Tibial nerve (tissue), 4 donors: ENCODE measurements at regions not wholly inside any gene's neighbourhood (a gene's known extent, or its start where the extent isn't known, plus 50 kb on each side); places are given as distances from the start of the nearest gene placed in this dataset.

Experiments used
- DNase-seq, 2 donors: peaks; one replicate each; pipeline ENCODE4 v3.0.0-alpha.2; 2019; ENCODE audit warnings: low spot score in 2 of 2
- H3K27ac ChIP-seq, 4 donors: fragments of 200-600 bp; sonication (generic) in 3 of 4; one replicate each; pipeline ENCODE4 v1.5.1; 2017 to 2019; ENCODE audit warnings: mild to moderate bottlenecking in 1 of 4
- H3K27me3 ChIP-seq, 2 donors: fragments of 200-600 bp; sonication (generic) in 1 of 2; one replicate each; pipeline versions ENCODE4 v1.5.1 to v1.6.0; 2017 to 2019
- H3K36me3 ChIP-seq, 3 donors: fragments of 200-600 bp; sonication (generic); one replicate each; pipeline ENCODE4 v1.5.1; 2018 to 2019
- H3K4me1 ChIP-seq, 4 donors: fragments of 200-600 bp; sonication (generic) in 3 of 4; one replicate each; pipeline ENCODE4 v1.5.1; 2017 to 2019
- H3K4me3 ChIP-seq, 4 donors: fragments of 200-600 bp; sonication (generic) in 3 of 4; one replicate each; pipeline ENCODE4 v1.5.1; 2017 to 2019; ENCODE audit warnings: mild to moderate bottlenecking in 1 of 4, moderate library complexity in 1 of 4
- H3K9me3 ChIP-seq, 4 donors: fragments of 200-600 bp; sonication (generic) in 3 of 4; one replicate each; pipeline ENCODE4 v1.5.1; 2017 to 2019
- EP300 ChIP-seq, 2 donors: sonication (generic); formaldehyde crosslinking; IDR thresholded peaks; one replicate each; pipeline ENCODE4 v1.6.1; 2017; ENCODE audit warnings: antibody characterized with exemption in 2 of 2, mild to moderate bottlenecking in 1 of 2
- POLR2A ChIP-seq, 2 donors: fragments of 450-650 bp; IDR thresholded peaks; one replicate each; pipeline ENCODE4 v1.6.1; 2017; ENCODE audit warnings: antibody characterized with exemption in 2 of 2, mild to moderate bottlenecking in 2 of 2, moderate library complexity in 2 of 2
- WGBS, 2 donors: methylation state at CpG; one replicate each; pipeline ENCODE4 v1.1.5; 2018; 5-methylcytosine and 5-hydroxymethylcytosine counted together
- TF ChIP-seq, protein P1 (sequence below), 5 experiments: fragments of 200-600 bp in 3 of 5; fragments of 450-650 bp in 2 of 5; sonication (generic) in 3 of 5; IDR thresholded peaks; one replicate each; pipeline ENCODE4 v1.5.1; 2016 to 2019; ENCODE audit warnings: antibody characterized with exemption in 5 of 5, mild to moderate bottlenecking in 3 of 5, moderate library complexity in 2 of 5

DNA sequence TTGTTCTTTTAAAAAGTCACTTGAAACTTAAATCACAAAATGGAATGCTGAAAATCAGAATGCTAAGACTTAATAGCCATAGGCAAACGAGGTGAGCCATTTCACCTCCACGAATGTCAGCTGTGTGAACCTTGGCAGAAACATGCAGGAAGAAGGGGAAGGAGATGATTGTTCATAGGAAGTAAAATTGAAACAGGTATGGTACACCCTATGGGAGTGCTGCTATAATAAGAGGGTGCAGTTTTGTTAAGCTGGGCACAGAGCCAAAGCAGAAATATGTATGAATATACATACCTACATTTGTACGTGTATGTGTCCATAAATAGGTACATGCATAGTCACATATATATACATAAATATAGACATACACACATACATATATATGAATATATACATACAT, 51.0 kb upstream of the SPINK5 start:
- TF ChIP-seq, protein P1, sequence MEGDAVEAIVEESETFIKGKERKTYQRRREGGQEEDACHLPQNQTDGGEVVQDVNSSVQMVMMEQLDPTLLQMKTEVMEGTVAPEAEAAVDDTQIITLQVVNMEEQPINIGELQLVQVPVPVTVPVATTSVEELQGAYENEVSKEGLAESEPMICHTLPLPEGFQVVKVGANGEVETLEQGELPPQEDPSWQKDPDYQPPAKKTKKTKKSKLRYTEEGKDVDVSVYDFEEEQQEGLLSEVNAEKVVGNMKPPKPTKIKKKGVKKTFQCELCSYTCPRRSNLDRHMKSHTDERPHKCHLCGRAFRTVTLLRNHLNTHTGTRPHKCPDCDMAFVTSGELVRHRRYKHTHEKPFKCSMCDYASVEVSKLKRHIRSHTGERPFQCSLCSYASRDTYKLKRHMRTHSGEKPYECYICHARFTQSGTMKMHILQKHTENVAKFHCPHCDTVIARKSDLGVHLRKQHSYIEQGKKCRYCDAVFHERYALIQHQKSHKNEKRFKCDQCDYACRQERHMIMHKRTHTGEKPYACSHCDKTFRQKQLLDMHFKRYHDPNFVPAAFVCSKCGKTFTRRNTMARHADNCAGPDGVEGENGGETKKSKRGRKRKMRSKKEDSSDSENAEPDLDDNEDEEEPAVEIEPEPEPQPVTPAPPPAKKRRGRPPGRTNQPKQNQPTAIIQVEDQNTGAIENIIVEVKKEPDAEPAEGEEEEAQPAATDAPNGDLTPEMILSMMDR (IDR thresholded peaks at IDR 0.05), result no peak
- TF ChIP-seq EP300 (IDR thresholded peaks at IDR 0.05) (no peak), POLR2A (IDR thresholded peaks at IDR 0.05) (no peak)
- DNase-seq, result no peak
- no peak overlapping the region for H3K27ac ChIP-seq
- H3K9me3 ChIP-seq, result no peaks in the 10 kb centered on the region
- no peak overlapping the region for H3K4me3 ChIP-seq
- no peaks in the 10 kb centered on the region for H3K36me3 ChIP-seq
- no peaks in the 10 kb centered on the region for H3K27me3 ChIP-seq
- 58 to 59% methylated on average over 3 of the region's 3 CpGs for WGBS, 2 donors
- no peaks in the 10 kb centered on the region for H3K4me1 ChIP-seq

DNA sequence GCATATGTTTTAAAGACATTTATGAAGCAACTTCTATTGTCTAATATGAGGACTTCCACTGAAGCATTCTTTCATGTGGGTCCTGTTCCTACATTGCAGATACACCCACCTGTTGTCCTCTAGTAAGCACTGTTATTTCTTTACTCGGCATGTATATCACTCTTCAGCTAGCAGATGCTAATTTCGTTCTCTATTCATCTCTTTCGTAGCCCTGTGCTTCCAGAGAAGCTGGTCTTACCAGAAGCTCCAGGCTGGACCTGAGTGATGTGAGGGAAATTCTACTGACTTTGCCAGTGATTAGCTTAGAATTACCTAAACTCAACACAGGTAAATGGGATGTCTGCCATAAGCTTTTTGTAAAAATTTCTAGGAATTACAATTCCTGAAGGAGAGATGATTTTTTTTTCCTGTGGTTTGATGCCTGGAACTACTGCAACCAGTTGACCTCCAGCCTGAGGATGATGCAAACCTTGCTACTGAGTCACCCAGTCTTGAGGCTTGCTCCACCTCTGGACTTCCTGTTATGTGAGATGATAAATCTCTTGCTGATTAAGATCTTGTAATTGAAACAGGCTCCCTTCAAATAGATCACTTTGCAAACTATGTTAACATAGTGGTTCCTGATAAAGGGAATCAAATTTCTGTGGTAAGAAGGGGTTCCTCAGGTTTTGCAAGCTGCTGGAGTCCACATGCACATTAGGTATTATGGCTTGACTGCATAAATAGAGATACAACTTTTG, 52.2 kb upstream of the SPINK5 start:
- DNase-seq, result no peak
- no peaks in the 10 kb centered on the region for H3K36me3 ChIP-seq
- TF ChIP-seq POLR2A (IDR thresholded peaks at IDR 0.05) (no peak), EP300 (IDR thresholded peaks at IDR 0.05) (no peak)
- TF ChIP-seq, protein P1 (IDR thresholded peaks at IDR 0.05), result no peak
- no peaks in the 10 kb centered on the region for H3K4me1 ChIP-seq
- WGBS, 2 donors, result 88 to 90% methylated on average over 3 of the region's 3 CpGs
- H3K4me3 ChIP-seq, result no peak overlapping the region
- no peaks in the 10 kb centered on the region for H3K27me3 ChIP-seq
- H3K9me3 ChIP-seq, result no peaks in the 10 kb centered on the region
- no peak overlapping the region for H3K27ac ChIP-seq

DNA sequence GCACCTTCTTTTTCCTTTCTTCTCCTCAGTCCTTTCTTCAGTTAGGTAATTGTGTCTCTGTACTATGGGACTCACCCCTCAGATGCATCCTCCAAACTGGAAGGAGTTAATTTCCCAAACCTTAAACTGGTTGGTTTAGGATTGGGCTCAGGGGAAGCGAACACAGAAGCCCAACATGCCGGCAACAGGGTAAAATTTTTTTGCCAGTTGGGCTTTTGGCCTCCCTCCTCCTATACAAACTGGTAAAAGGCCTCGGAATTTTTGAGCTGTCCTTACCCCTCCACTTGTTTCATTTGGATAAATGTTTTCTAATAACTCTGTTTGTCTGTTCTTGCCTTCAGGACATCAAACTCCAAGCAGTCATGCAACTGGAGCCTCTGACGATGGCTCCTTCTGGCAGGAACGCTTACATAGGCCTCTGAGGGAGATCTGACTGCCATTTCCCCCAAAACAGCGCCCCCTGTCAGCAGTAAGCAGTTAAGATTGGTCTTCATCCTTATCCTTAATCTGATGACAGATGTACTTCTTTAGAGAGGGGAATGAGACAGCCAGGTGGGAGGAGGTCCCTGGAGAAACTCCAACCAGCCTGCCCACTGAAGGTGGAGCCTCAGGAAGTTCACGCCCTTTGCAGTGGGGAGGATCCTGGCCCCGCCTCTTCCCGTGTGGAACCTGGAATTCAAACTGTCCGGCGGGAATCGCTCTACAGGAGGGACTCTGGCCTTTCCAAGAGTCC, 57.8 kb upstream of the SPINK5 start:
- H3K4me1 ChIP-seq, result no peaks in the 10 kb centered on the region
- no peak overlapping the region for H3K27ac ChIP-seq
- H3K36me3 ChIP-seq, result no peaks in the 10 kb centered on the region
- no peak for TF ChIP-seq POLR2A (IDR thresholded peaks at IDR 0.05)
- TF ChIP-seq EP300 (IDR thresholded peaks at IDR 0.05), result no peak
- TF ChIP-seq, protein P1 (IDR thresholded peaks at IDR 0.05), result no peak
- no peak overlapping the region for H3K4me3 ChIP-seq
- H3K9me3 ChIP-seq, result peaks cover 0 to 18% (median 9%) of the 10 kb centered on the region in 4 donors
- WGBS, 2 donors, result 64 to 66% methylated on average over 12 of the region's 12 CpGs
- DNase-seq, result no peak
- H3K27me3 ChIP-seq, result no peaks in the 10 kb centered on the region

GRCh38 chr5:148003226-148003625, 60.6 kb upstream of the SPINK5 start:
- no peak overlapping the region for H3K4me3 ChIP-seq
- no peaks in the 10 kb centered on the region for H3K4me1 ChIP-seq
- H3K9me3 ChIP-seq, result peaks cover 0 to 29% (median 9%) of the 10 kb centered on the region in 4 donors

DNA sequence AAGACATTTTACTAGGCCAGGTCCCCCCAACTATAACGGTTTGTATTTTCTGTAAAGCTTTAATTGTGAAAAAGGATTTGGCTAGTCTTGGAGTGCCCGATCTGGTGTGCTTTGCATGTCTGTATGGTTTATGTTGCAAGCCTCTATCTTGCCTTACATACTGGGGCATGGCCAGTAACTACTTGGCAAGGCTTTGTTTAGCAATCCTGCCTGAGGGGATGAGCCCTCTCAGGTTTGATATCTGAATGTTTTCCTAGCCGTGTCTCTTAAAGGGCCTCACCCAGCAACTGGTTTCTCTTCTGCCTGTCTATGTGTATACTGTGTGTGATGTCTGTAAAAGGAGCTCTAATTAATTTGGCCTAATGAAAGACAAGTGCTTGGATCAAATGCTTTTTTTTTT, 61.3 kb upstream of the SPINK5 start:
- TF ChIP-seq POLR2A (IDR thresholded peaks at IDR 0.05) (no peak), EP300 (IDR thresholded peaks at IDR 0.05) (no peak)
- TF ChIP-seq, protein P1 (IDR thresholded peaks at IDR 0.05), result no peak
- Histone ChIP-seq H3K9me3 (peaks cover 0 to 29% (median 9%) of the 10 kb centered on the region in 4 donors), H3K36me3 (no peaks in the 10 kb centered on the region), H3K27me3 (no peaks in the 10 kb centered on the region), H3K4me1 (no peaks in the 10 kb centered on the region), H3K4me3 (no peak overlapping the region), H3K27ac (no peak overlapping the region)
- no peak for DNase-seq
- WGBS, 2 donors, result 74 to 77% methylated on average over 3 of the region's 3 CpGs

More at GRCh38 chr5:148003226-148003625, 60.6 kb upstream of the SPINK5 start:
- no peak for DNase-seq
- Histone ChIP-seq H3K27ac (no peak overlapping the region), H3K36me3 (no peaks in the 10 kb centered on the region), H3K27me3 (no peaks in the 10 kb centered on the region)
- no peak for TF ChIP-seq EP300 (IDR thresholded peaks at IDR 0.05)
